ENCODE measurements at regions not wholly inside any gene's neighbourhood (a gene's known extent, or its start where the extent isn't known, plus 50 kb on each side); places are given as distances from the start of the nearest gene placed in this dataset.

- DNase-seq (ENCODE audit: low read depth): no peak
These were observed 1247.4 kb downstream of the LRFN5 start for GRCh38 chr14:42854061-42854460.

GRCh38 chr14:42848652-42849051 lies 1242.0 kb downstream of the LRFN5 start:
- DNase-seq (ENCODE audit: low read depth): no peak

- no peak for DNase-seq (ENCODE audit: low read depth)
These were observed 1208.1 kb downstream of the LRFN5 start for GRCh38 chr14:42814817-42815216.

DNA sequence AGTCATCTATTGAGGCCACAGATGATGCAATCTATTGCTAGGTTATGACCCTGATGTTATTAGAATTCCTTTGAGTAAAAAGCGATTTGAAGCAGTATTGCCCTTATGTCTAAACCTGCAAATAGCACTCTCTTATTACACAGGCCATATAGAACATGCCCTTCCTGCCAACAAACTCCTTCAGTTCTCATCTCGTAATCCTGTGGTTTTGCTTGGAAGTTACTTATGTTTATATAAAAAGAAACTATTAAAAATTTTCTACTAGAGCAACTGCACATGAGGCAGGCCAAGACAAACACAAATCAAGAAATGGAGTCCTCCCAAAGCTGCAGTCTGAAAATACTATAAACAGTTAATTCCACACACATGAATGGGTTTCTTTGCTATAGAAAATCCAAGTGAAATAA lies 1200.2 kb downstream of the LRFN5 start:
- DNase-seq (ENCODE audit: low read depth): no peak

DNA sequence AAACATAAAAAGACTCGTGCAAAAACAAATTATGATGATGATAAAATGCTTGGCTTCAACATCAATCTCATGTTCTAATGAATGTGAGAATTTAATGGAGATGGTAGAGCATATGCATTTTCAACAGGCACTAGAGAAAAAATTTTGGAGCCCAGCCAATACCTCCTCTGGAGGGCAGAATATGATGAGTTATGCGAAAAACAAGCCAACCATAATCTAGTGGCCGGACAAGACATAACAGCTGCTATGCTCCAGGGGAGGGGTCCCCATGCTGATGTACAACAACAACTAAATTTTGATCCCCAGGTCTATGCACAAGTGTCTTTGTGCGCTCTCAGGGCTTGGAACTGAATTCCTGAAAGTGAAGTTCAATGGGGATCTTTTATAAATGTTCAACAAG lies 1197.5 kb downstream of the LRFN5 start:
- DNase-seq (ENCODE audit: low read depth): no peak

GRCh38 chr14:42802346-42802745 lies 1195.7 kb downstream of the LRFN5 start:
- DNase-seq (ENCODE audit: low read depth): no peak

DNA sequence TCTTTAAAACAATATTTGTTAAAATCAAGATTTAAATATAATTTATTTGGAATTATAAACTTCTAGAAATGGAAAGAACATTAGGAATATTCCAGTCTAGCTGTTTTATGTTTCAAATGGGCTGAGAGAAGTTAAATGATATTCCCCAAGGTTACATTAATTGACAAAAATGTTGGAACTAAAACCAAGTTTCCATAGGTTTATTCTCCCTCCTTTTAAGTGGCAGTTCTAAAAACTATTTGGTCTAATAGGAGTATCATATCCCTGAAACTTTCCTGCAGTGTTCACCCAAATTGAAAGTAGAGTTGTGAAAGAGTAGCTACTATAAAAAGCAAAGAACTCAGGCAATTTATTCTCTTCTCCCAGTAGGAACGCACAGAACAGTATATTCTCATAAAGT lies 1185.5 kb downstream of the LRFN5 start:
- DNase-seq (ENCODE audit: low read depth): no peak

GRCh38 chr14:42782754-42783153 lies 1176.1 kb downstream of the LRFN5 start:
- DNase-seq (ENCODE audit: low read depth): no peak

DNA sequence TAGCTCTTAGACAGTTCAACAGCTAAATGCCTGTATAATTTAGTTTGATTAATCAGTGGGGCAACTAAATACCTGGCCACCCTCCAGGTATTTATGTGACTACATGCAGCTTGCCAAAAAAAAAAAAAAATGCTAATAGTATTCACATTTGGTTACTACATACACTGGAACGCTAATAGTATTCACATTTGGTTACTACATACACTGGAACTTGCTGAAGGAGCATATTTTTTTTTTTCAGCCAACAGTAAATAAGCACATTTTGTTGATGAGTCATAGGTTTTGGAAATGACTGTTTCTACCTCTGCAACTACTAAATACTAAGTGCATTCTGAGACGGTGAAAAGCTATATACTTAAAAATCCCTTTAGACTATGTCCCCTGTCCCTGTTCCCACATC lies 1172.3 kb downstream of the LRFN5 start:
- no peak for DNase-seq (ENCODE audit: low read depth)

DNA sequence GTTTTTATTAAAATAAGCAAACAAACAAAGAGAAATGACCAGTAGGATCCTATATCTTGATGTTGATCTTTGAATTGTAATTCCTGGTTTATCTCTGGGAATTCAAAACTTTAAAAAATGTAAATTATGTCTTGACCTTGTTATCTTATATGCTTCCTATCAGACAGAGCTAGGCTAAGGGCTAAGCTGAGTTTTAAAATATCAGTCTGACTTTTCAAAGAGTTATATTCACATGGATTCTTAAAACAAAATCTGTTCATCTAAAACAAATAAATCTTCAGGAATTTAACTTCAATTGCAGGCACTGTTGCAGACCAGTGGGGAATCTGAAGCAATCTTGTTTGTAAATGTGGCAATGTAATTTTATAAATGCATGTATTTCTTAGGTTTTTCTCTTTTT lies 1144.1 kb downstream of the LRFN5 start:
- DNase-seq (ENCODE audit: low read depth): no peak

DNA sequence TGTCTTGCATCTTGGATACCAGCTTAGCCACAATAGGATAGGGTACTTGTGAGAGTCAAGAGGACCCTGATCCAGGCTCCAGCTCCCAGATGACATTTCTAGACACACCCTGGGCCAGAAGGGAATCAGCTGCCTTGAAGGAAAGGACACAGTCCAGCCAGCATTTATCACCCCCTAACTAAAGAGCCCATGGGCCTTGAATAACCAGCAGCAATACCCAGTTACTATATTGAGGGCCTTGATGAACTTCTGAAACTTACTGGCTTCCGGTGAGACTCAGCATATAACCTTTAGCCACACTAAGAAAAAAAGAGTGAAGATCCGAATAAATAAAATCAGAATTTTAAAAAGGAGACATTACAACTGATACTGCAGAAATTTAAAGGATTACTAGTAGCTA lies 1135.4 kb downstream of the LRFN5 start:
- DNase-seq (ENCODE audit: low read depth): no peak

DNA sequence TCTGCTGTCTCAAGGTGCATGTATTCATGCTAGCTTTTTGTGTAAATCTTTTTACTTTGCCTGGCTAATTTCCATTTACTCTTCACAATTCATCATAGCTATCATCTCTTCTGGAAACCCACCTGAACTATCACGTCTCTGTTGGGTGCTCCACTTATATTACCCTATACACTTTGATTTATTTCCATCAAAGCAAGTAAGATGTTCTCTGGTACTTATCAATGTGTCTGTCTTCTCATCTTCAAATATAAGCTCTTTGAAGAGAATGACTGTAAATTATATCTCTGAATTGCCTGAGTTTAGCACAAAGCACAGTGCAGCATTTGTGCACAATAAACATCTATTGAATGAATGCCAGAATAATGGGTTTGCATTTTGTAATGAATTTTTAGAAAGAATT lies 1129.7 kb downstream of the LRFN5 start:
- DNase-seq (ENCODE audit: low read depth): no peak

DNA sequence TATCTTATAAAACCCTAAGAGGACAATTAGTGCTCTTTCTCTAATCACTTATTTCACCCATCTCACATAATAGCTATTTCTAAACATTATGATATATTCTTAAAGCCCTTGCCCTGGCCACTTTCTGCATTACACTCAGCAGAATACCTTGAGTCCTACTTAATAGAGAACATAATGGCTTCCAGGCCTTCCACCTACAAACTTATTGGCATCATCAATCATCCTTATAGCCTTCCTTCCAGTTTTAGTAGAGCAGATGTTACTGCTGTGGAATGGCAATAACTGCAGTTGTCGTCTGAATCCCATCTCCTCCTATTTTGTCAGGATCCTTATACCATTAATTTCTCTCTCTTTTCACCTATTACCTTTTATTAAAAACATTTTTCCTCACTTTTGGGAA lies 1127.4 kb downstream of the LRFN5 start:
- no peak for DNase-seq (ENCODE audit: low read depth)

GRCh38 chr14:42732005-42732404 lies 1125.3 kb downstream of the LRFN5 start:
- no peak for DNase-seq (ENCODE audit: low read depth)

- DNase-seq (ENCODE audit: low read depth): no peak
These were observed 1124.8 kb downstream of the LRFN5 start for GRCh38 chr14:42731480-42731879.

GRCh38 chr14:42729681-42730080 lies 1123.0 kb downstream of the LRFN5 start:
- DNase-seq (ENCODE audit: low read depth): no peak

DNA sequence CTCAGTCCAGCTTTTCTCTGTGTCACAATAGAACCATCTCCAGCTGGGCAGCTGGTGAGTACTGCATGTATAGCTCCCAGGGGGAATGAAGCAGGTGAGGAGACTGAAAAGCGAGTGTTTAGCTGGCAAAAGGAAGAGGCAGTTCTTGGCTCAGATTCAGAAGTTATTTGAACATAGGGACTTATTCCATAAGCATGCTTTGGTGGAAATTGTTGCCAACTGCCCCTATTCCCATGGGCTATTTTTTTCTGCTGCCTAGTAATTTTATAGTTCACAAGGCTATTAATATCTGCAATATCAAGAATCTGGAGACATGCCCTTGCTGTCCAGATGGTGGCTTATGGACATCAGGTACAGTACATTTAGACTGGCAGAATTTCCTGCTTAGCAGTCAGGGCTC lies 1112.7 kb downstream of the LRFN5 start:
- no peak for DNase-seq (ENCODE audit: low read depth)

DNA sequence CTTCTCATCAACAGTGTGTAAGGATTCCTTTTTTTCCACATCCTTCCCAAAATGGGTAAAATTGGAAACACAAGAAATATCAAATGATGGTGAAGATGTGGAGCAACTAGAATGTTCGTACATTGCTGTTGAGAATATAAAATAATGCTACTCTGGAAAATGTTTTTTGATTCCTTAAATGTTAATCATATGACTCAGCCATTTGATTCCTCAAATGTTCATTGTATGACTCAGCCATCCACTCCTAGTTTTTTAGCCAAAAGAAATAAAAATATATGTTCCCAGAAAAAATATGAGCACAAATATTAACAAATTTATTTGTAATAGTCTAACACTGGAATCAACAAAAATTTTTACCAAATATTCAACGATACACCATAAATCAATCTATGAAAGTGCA lies 1108.6 kb downstream of the LRFN5 start:
- DNase-seq (ENCODE audit: low read depth): no peak

DNA sequence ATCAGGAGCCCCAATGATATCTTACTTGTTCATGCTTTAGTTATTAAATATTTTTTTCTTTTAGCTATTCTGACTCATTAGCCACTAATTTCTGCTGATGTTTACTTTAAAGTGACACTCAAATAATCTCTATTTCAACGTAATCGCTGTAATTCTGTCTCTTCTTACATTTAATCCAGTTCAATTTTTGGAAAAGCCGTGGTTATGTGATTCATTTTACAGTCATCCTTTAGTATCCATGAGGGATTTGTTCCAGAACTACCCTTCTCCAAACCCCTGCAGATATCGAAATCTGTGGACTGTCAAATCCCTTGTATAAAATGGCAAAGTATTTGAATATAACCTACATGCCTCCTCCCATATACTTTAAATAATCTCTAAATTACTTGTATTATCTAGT lies 1103.4 kb downstream of the LRFN5 start:
- DNase-seq (ENCODE audit: low read depth): no peak

DNA sequence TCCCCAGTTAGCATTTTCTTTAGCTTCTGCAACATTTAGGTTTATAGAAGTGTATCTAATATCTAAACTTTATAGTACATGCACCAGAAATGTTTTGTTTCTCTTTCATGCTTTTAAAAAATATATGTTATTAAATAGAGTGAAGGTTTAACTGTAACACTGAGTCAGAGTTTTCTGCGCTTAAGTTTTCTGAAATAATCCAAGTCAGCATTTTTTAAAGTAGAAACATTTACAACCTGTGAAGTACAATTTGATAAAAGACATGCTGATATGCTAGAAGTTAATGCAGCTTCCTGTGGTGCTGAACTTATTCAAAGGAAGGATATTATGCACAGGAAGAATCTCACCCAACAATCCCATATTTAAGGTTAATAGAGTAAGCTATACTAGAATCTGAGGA lies 1096.8 kb downstream of the LRFN5 start:
- no peak for DNase-seq (ENCODE audit: low read depth)

DNA sequence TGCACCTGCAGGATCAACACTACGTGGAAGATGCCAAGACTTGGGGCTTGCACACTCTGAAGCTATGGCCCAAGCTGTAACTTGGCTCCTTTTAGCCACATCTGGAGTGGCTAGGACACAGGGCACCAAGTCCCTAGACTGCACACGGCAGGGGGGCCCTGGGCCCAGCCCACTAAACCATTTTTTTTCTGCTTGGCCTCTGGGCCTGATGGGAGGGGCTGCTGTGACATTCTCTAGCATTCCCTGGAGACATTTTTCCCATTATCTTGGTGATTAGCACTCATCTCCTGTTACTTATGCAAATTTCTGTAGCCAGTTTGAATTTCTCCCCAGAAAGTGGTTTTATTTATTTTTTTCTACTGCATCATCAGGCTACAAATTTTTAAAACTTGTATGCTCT lies 1080.7 kb downstream of the LRFN5 start:
- DNase-seq (ENCODE audit: low read depth): no peak

DNA sequence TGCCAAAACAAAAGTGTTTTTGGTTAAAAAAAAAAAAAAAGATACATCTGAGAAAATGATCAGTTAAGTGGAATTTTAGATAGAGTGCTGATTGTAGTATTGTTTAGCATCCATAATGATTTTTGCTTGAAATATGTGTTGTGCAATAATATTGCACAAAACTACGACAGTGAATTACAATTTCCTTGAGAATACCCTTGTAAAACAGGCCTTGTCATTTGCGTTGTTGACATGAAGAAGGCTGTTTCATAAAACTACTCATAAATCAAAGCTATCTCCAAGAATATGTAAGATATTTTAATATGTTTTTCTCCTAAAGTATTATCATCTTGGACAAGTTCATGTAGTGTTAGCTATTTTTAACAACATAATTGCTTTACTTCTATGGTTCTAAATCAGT lies 1077.0 kb downstream of the LRFN5 start:
- DNase-seq (ENCODE audit: low read depth): no peak

DNA sequence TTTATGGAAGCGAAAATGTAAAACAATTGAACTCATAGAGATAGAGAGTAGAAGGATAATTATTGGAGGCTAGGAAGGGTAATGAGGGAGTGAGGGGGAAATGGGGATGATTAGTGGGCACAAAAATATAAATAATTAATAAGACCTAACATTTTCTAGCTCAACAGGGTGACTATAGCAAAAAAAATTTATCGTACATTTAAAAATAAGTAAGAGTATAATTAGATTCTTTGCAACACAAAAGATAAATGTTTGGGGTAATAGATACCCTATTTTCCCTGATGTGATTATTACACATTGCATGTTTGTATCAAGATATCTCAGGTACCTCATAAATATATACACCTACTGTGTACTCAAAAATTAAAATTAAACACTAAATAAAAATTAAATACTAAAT lies 1070.0 kb downstream of the LRFN5 start:
- DNase-seq (ENCODE audit: low read depth): no peak

GRCh38 chr14:42673963-42674362 lies 1067.3 kb downstream of the LRFN5 start:
- no peak for DNase-seq (ENCODE audit: low read depth)

GRCh38 chr14:42671636-42672035 lies 1065.0 kb downstream of the LRFN5 start:
- DNase-seq (ENCODE audit: low read depth): no peak

All from myocyte (in vitro differentiated cells).